Loucy (cell line): ENCODE measurements at regions not wholly inside any gene's neighbourhood (a gene's known extent, or its start where the extent isn't known, plus 50 kb on each side); places are given as distances from the start of the nearest gene placed in this dataset.

ENCODE experiments used
- EZH2phosphoT487 ChIP-seq: fragments of 200-600 bp; IDR thresholded peaks from 2 replicates; pipeline ENCODE4 v1.6.1; 2018; ENCODE audit warnings: antibody characterized with exemption, mild to moderate bottlenecking, moderate library complexity, borderline replicate concordance
- TF ChIP-seq, protein P1 (sequence below): fragments of 200-600 bp; sonication (generic); conservative IDR thresholded peaks from 2 replicates; pipeline ENCODE4 v1.5.1; 2014; ENCODE audit warnings: mild to moderate bottlenecking, antibody characterized with exemption, low read length

GRCh38 chr12:58086930-58087329 is 145.6 kb downstream of the ATP23 start:
- TF ChIP-seq, protein P1, sequence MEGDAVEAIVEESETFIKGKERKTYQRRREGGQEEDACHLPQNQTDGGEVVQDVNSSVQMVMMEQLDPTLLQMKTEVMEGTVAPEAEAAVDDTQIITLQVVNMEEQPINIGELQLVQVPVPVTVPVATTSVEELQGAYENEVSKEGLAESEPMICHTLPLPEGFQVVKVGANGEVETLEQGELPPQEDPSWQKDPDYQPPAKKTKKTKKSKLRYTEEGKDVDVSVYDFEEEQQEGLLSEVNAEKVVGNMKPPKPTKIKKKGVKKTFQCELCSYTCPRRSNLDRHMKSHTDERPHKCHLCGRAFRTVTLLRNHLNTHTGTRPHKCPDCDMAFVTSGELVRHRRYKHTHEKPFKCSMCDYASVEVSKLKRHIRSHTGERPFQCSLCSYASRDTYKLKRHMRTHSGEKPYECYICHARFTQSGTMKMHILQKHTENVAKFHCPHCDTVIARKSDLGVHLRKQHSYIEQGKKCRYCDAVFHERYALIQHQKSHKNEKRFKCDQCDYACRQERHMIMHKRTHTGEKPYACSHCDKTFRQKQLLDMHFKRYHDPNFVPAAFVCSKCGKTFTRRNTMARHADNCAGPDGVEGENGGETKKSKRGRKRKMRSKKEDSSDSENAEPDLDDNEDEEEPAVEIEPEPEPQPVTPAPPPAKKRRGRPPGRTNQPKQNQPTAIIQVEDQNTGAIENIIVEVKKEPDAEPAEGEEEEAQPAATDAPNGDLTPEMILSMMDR = no peak
- TF ChIP-seq EZH2phosphoT487 = no peak
